ENCODE measurements at regions not wholly inside any gene's neighbourhood (a gene's known extent, or its start where the extent isn't known, plus 50 kb on each side); places are given as distances from the start of the nearest gene placed in this dataset.

DNA sequence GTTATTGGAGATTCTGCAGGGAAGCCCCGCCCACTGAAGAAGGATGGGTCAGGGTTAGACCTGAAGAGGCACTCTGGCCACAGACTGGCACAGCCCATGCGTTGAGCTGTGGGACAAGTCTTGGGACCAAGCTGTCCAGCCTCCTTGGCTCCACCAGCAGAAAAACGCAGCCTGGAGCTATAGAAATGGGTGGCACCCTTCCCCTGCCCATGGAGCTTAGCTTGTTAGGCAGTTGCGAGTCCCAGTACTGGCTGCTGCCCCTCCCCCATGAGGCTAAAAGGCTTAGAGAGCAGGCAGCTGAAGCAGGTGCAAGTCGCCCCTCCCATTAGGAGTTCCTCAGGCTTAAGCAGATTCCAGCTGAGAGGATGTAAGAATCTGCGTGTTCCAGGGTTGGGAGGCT, 1124.0 kb upstream of the TMEM132C start:
- 90% methylated on average over 6 of the region's 6 CpGs for WGBS
- Histone ChIP-seq H3K4me1 (ENCODE audit: control insufficient read depth in 2 of 2, insufficient read depth in 2 of 2, low read length in 2 of 2) (peaks cover 0 to 3% of the 10 kb centered on the region in 2 donors), H3K4me3 (ENCODE audit: low read length in 2 of 2) (no peak overlapping the region), H3K27me3 (ENCODE audit: control insufficient read depth in 2 of 2, insufficient read depth in 1 of 2, low read length in 1 of 2) (peaks cover 0 to 5% of the 10 kb centered on the region in 2 donors), H3K27ac (ENCODE audit: low read depth in 1 of 2, low read length in 1 of 2) (no peak overlapping the region), H3K36me3 (ENCODE audit: control insufficient read depth in 2 of 2, insufficient read depth in 2 of 2, low read length in 1 of 2) (no peaks in the 10 kb centered on the region), H3K9me3 (ENCODE audit: control insufficient read depth in 2 of 2, insufficient read depth in 1 of 2, low read length in 1 of 2) (peaks cover 0 to 5% of the 10 kb centered on the region in 2 donors)
- no peak for DNase-seq (ENCODE audit: low read depth in 6 of 9, low spot score in 9 of 9)

DNA sequence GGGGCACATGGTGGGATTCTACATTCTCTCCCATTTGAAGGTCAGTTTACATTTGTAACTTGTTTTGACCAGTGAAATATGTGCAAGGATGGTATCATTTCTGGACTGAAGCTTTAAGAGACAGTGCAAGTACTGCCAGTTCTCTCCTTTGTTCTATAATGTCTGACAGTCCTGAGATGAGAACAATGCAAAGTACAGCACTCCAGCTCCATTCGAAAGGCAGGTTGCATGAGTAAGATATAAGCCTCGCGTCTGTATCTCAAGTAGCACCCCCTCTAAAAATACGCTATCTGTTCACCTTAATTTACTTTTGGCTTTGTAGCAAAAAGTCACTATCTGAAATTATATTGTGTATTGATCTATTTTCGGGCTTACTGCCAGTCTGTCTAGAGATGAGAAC, 1122.2 kb upstream of the TMEM132C start:
- peaks cover 0 to 3% of the 10 kb centered on the region in 2 donors for H3K4me1 ChIP-seq (ENCODE audit: control insufficient read depth in 2 of 2, insufficient read depth in 2 of 2, low read length in 2 of 2)
- no peak for DNase-seq (ENCODE audit: low read depth in 6 of 9, low spot score in 9 of 9)

DNA sequence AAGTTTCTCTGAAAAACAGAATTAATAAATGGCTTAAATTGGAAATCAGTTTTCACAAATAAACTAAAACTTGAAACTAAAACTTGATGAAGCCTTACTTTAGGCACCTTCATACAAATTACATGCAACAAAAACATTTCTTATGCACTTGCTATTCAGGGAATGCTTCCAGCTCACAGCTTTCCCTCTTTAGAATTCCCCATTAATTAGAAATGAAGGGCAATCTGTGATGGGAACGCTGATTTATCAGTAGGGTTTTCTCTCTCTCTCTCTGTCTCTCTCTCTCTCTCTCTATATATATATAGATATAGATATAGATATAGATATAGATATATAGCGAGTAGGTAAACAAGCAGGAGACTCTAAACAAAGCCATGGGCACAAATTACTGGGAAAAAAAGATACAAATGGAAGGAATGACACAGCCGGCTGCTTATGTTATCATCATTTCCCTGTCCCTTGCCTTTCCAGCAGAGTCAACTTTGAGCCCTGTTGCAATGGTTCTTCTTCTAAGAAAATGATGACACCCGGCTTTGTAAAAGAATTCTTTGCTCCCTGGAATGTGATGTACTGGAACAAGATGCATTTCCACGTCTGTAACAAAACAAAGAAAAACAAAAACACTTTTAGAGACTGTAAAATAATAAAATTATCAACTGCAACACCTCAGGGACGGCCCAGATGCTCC, 1121.6 kb upstream of the TMEM132C start:
- Histone ChIP-seq H3K36me3 (ENCODE audit: control insufficient read depth in 2 of 2, insufficient read depth in 2 of 2, low read length in 1 of 2) (no peaks in the 10 kb centered on the region), H3K4me3 (ENCODE audit: low read length in 2 of 2) (peak overlapping the region in 1 of 2 donors; percentile 45), H3K4me1 (ENCODE audit: control insufficient read depth in 2 of 2, insufficient read depth in 2 of 2, low read length in 2 of 2) (peaks cover 0 to 3% of the 10 kb centered on the region in 2 donors), H3K9me3 (ENCODE audit: control insufficient read depth in 2 of 2, insufficient read depth in 1 of 2, low read length in 1 of 2) (peaks cover 0 to 5% of the 10 kb centered on the region in 2 donors), H3K27ac (ENCODE audit: low read depth in 1 of 2, low read length in 1 of 2) (no peak overlapping the region), H3K27me3 (ENCODE audit: control insufficient read depth in 2 of 2, insufficient read depth in 1 of 2, low read length in 1 of 2) (peaks cover 0 to 5% of the 10 kb centered on the region in 2 donors)
- WGBS, result 75% methylated on average over 6 of the region's 6 CpGs
- no peak for DNase-seq (ENCODE audit: low read depth in 6 of 9, low spot score in 9 of 9)

More for the DNA sequence above, 1122.2 kb upstream of the TMEM132C start:
- no peak overlapping the region for H3K4me3 ChIP-seq (ENCODE audit: low read length in 2 of 2)
- peaks cover 0 to 5% of the 10 kb centered on the region in 2 donors for H3K27me3 ChIP-seq (ENCODE audit: control insufficient read depth in 2 of 2, insufficient read depth in 1 of 2, low read length in 1 of 2)
- no peaks in the 10 kb centered on the region for H3K36me3 ChIP-seq (ENCODE audit: control insufficient read depth in 2 of 2, insufficient read depth in 2 of 2, low read length in 1 of 2)
- WGBS, result 95% methylated on average over 5 of the region's 5 CpGs
- H3K9me3 ChIP-seq (ENCODE audit: control insufficient read depth in 2 of 2, insufficient read depth in 1 of 2, low read length in 1 of 2), result peaks cover 0 to 5% of the 10 kb centered on the region in 2 donors
- H3K27ac ChIP-seq (ENCODE audit: low read depth in 1 of 2, low read length in 1 of 2), result no peak overlapping the region

DNA sequence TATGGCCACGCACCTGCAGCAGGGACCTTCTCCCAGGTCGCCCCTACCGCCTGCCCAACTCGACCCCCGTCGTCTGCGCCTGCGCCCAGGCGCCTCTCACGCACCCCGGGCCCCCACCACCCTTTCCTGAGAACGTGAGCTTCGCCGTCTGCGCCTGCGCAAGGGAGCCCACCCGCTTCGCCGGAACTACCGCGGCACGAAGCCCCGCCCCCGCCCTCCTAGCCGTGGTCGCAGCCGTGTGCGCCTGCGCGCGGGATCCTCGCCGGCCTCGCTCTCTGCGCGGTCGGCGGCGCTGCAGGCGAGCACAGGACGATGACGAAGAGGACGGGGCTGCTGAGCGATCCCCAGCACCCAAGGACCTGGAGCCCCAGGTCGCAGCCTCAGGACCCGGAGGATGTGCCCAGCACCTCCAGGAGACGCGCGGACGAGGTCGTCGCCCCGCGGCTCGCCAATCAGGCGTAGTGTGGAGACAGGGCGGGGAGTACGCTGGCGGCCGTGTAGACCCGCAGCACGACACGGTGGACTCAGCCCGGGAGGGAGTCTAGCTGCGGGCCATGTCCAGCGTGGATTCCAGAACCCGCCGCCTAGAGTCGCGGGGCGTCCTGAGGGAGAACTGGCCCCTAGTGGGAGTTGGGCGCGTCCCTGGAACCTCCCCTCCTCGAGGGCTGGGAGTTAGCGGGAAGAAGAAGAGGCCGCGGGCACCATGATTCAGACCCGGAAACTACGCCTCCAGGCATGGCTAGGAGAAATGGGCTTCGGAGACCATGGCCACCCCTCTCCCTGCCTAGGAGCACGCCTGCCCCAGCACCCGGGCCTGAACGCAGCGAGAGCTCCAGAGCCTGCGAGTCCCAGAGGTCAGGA, 1120.8 kb upstream of the TMEM132C start:
- no peak overlapping the region for H3K27ac ChIP-seq (ENCODE audit: low read depth in 1 of 2, low read length in 1 of 2)
- H3K4me1 ChIP-seq (ENCODE audit: control insufficient read depth in 2 of 2, insufficient read depth in 2 of 2, low read length in 2 of 2), result peaks cover 0 to 3% of the 10 kb centered on the region in 2 donors
- no peaks in the 10 kb centered on the region for H3K36me3 ChIP-seq (ENCODE audit: control insufficient read depth in 2 of 2, insufficient read depth in 2 of 2, low read length in 1 of 2)
- WGBS, result 28% methylated on average over 85 of the region's 85 CpGs
- peaks cover 0 to 5% of the 10 kb centered on the region in 2 donors for H3K27me3 ChIP-seq (ENCODE audit: control insufficient read depth in 2 of 2, insufficient read depth in 1 of 2, low read length in 1 of 2)
- peak in 5 of 9 donors; percentile 8 to 34 (median 17) for DNase-seq (ENCODE audit: low read depth in 6 of 9, low spot score in 9 of 9)
- H3K9me3 ChIP-seq (ENCODE audit: control insufficient read depth in 2 of 2, insufficient read depth in 1 of 2, low read length in 1 of 2), result peaks cover 0 to 5% of the 10 kb centered on the region in 2 donors
- H3K4me3 ChIP-seq (ENCODE audit: low read length in 2 of 2), result peak overlapping the region; percentile 22 to 45

DNA sequence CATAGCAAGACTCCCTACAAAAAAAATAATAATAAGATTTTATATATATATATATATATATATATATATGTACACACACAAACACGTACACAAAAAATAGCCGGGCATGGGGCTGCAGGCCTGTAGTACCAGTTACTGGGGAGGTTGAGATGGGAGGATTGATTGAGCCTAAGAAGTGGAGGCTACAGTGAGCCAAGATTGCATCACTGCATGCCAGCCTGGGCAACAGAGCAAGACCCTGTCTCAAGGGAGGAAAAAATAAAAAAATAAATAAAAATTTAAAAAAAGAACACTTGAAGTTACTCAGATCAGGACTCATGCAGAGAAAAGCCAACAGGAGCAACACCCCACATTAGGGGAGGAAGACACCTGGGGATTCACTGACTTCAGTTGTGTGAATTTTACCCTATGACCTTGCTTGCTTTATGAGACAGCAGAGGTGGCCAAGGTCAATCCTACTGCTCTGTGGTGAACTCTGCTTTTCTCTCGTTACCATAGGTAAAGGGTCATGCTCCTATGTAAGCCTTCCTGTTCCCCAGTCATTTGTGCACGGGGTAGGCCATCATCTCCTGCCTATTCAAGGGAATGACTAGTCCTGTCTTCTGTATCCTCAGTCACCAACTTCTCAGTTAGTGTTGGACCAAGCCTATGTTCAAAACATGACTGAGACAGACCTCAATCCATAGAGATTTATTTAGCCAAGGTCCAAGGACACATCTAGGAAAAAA, 1119.8 kb upstream of the TMEM132C start:
- Histone ChIP-seq H3K36me3 (ENCODE audit: control insufficient read depth in 2 of 2, insufficient read depth in 2 of 2, low read length in 1 of 2) (no peaks in the 10 kb centered on the region), H3K27me3 (ENCODE audit: control insufficient read depth in 2 of 2, insufficient read depth in 1 of 2, low read length in 1 of 2) (peaks cover 0 to 5% of the 10 kb centered on the region in 2 donors), H3K9me3 (ENCODE audit: control insufficient read depth in 2 of 2, insufficient read depth in 1 of 2, low read length in 1 of 2) (peaks cover 0 to 5% of the 10 kb centered on the region in 2 donors), H3K27ac (ENCODE audit: low read depth in 1 of 2, low read length in 1 of 2) (no peak overlapping the region), H3K4me1 (ENCODE audit: control insufficient read depth in 2 of 2, insufficient read depth in 2 of 2, low read length in 2 of 2) (peaks cover 0 to 3% of the 10 kb centered on the region in 2 donors), H3K4me3 (ENCODE audit: low read length in 2 of 2) (no peak overlapping the region)
- 89% methylated on average over 4 of the region's 4 CpGs for WGBS
- DNase-seq (ENCODE audit: low read depth in 6 of 9, low spot score in 9 of 9), result no peak

DNA sequence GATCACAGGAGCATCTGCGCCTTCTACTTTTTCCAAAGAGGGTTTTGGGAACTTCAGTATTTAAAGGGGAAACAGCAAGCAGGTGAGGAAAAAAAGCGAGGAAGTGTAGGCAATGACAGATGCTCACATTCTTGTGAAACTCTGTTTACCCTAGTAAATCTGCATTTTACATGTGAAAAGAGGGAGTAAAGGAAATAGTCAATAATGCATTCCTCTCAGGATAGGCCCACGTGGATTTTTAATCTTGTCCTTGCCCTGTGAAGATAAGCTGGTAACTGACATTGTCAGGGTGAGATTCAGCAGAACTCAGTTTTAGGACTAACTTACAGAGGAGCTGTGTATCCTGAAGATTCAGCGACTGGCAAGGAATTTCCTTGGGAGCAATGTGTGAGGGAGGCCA, 1119.2 kb upstream of the TMEM132C start:
- no peak for DNase-seq (ENCODE audit: low read depth in 6 of 9, low spot score in 9 of 9)
- Histone ChIP-seq H3K27ac (ENCODE audit: low read depth in 1 of 2, low read length in 1 of 2) (no peak overlapping the region), H3K9me3 (ENCODE audit: control insufficient read depth in 2 of 2, insufficient read depth in 1 of 2, low read length in 1 of 2) (peaks cover 0 to 5% of the 10 kb centered on the region in 2 donors), H3K36me3 (ENCODE audit: control insufficient read depth in 2 of 2, insufficient read depth in 2 of 2, low read length in 1 of 2) (no peaks in the 10 kb centered on the region), H3K4me3 (ENCODE audit: low read length in 2 of 2) (no peak overlapping the region), H3K4me1 (ENCODE audit: control insufficient read depth in 2 of 2, insufficient read depth in 2 of 2, low read length in 2 of 2) (peaks cover 0 to 3% of the 10 kb centered on the region in 2 donors), H3K27me3 (ENCODE audit: control insufficient read depth in 2 of 2, insufficient read depth in 1 of 2, low read length in 1 of 2) (peaks cover 0 to 5% of the 10 kb centered on the region in 2 donors)
- 79% methylated on average over 4 of the region's 4 CpGs for WGBS

DNA sequence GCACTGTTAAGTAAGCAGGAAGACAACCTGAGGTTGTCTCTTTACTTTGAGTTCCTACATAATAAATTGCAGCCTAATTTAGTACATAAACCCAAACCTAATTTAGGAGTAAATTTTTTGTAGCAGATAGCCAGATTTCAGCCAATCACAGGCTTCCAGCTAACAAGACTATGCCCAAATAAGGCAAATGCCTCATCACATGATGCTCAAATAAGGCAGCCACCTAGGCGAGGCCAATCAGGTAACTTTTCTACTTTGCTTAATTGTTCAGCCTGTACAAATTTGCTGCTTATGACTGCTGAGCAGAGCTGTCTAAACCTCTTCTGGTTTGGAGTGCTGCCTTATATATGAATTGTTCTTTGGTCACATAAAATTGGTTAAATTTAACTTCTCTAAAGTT, 1118.7 kb upstream of the TMEM132C start:
- H3K4me3 ChIP-seq (ENCODE audit: low read length in 2 of 2), result no peak overlapping the region
- H3K9me3 ChIP-seq (ENCODE audit: control insufficient read depth in 2 of 2, insufficient read depth in 1 of 2, low read length in 1 of 2), result peaks cover 0 to 5% of the 10 kb centered on the region in 2 donors
- 90% methylated on average over 1 of the region's 1 CpG for WGBS
- peaks cover 0 to 3% of the 10 kb centered on the region in 2 donors for H3K4me1 ChIP-seq (ENCODE audit: control insufficient read depth in 2 of 2, insufficient read depth in 2 of 2, low read length in 2 of 2)
- H3K27me3 ChIP-seq (ENCODE audit: control insufficient read depth in 2 of 2, insufficient read depth in 1 of 2, low read length in 1 of 2), result peaks cover 0 to 5% of the 10 kb centered on the region in 2 donors
- no peak for DNase-seq (ENCODE audit: low read depth in 6 of 9, low spot score in 9 of 9)
- no peak overlapping the region for H3K27ac ChIP-seq (ENCODE audit: low read depth in 1 of 2, low read length in 1 of 2)
- H3K36me3 ChIP-seq (ENCODE audit: control insufficient read depth in 2 of 2, insufficient read depth in 2 of 2, low read length in 1 of 2), result no peaks in the 10 kb centered on the region

DNA sequence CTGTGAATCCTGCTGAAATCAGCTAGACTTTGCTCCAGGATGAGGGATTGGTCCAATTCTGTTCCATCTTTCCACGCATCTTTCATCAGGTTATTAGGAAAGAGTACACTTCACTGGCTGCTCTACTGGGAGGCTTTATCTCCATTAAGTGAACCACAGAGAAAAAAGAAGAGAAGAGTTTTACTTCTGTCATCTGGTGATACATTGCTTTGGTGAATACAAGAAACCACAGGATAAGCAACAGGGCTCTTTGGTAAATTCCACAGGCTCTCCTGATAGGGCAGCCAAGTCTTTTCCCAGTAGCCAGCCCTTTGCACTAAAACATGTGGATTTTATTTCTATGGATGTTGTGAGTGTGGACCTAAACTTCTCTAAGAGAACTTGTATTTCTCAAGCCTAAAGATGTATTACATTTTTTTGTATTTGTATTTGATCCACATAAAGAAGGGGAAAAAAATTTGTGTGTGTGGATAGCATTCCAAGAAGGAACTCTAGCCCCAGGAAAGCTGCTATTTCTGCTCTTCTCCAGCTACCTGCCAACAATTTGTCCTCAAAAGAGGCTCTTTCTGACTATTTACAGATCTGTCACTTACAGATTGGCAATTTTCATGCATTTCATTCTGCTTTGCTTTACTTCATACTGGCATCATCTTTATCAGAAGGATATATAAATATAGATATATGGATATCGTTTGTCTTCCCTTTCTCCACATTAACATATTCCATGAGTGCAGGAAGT, 1117.6 kb upstream of the TMEM132C start:
- Histone ChIP-seq H3K4me1 (ENCODE audit: control insufficient read depth in 2 of 2, insufficient read depth in 2 of 2, low read length in 2 of 2) (peaks cover 0 to 3% of the 10 kb centered on the region in 2 donors), H3K9me3 (ENCODE audit: control insufficient read depth in 2 of 2, insufficient read depth in 1 of 2, low read length in 1 of 2) (peaks cover 0 to 5% of the 10 kb centered on the region in 2 donors), H3K27ac (ENCODE audit: low read depth in 1 of 2, low read length in 1 of 2) (no peak overlapping the region), H3K4me3 (ENCODE audit: low read length in 2 of 2) (no peak overlapping the region), H3K27me3 (ENCODE audit: control insufficient read depth in 2 of 2, insufficient read depth in 1 of 2, low read length in 1 of 2) (peaks cover 0 to 5% of the 10 kb centered on the region in 2 donors), H3K36me3 (ENCODE audit: control insufficient read depth in 2 of 2, insufficient read depth in 2 of 2, low read length in 1 of 2) (no peaks in the 10 kb centered on the region)
- DNase-seq (ENCODE audit: low read depth in 6 of 9, low spot score in 9 of 9), result no peak
- 85% methylated on average over 2 of the region's 2 CpGs for WGBS
